Ramos (cell line): ENCODE measurements at regions not wholly inside any gene's neighbourhood (a gene's known extent, or its start where the extent isn't known, plus 50 kb on each side); places are given as distances from the start of the nearest gene placed in this dataset.

Experiments
- in situ Hi-C: fragments of 300-500 bp; cut with MboI; formaldehyde crosslinking; loops from one replicate; pipeline ENCODE4 v1.14.3; 2022; ENCODE audit warnings: low sequenced_read_pairs; ENCODE audit not compliant: unreplicated experiment

DNA sequence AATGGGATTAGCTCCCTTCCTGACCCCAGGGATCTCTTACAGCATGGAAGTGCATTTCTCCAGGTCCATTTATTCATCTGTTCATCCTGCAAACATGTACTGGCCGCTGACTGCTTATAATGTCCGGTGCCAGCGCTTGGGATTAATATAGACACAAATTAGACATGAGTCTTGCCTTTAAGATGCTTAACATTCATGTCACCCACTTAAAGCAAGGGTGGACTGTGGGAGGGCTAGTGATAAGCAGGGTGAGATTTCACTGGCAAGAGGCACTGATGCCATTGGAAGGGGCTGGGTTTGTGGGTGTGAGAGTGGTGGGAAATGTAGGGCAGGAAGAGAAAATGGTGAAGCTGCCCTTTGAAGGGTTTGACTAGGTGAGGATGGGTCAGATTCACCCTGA is 92.2 kb upstream of the MPHOSPH6 start:
- in situ Hi-C loops, result loop anchor here (10.0 to 25.0 kb wide), 2 partner anchors 203 to 375 kb away; partner anchors contain the start of gene CDH13

DNA sequence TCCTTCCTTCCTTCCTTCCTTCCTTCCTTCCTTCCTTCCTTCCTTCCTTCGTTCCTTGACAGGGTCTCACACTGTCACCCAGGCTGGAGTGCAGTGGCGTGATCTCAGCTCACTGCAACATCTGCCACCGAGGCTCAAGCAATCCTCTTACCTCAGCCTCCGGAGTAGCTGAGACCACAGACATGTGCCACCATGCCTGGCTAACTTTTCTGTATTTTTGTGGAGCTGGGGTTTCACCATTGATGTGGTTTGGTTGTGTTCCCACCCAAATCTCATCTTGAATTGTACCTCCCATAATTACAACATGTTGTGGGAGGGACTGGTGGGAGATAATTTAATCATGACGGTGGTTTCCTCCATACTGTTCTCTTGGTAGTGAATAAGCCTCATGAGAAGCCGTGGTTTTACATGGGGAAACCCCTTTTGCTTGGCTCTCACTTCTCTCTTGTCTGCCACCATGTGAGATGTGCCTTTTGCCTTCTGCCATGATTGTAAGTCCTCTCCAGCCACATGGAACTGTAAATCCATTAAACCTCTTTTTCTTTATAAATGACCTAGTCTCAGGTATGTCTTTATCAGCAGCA is 90.3 kb upstream of the MPHOSPH6 start:
- in situ Hi-C loops, result loop anchor here (10.0 to 25.0 kb wide), 2 partner anchors 204 to 377 kb away; partner anchors contain the start of gene CDH13

DNA sequence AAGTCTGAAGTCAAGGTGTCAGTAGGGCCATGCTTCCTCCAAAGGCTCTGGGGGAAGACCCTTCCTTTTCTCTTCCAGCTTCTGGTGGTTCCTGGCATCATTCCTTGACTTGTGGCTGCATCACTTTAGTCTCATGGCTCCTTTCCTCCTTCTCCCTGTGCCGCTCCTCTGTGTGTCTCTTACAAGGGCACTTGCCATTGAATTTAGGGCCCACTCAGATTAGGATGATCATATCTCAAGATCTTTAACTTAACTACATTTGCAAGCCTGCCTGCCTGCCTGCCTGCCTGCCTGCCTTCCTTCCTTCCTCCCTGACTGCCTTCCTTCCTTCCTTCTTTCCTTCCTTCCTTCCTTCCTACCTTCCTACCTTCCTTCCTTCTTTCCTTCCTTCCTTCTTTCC is 89.7 kb upstream of the MPHOSPH6 start:
- in situ Hi-C loops, result loop anchor here (10.0 to 25.0 kb wide), 2 partner anchors 205 to 378 kb away; partner anchors contain the start of gene CDH13

- in situ Hi-C loops, result loop anchor here (25.0 kb wide), 1 partner anchor 379 kb away; the partner anchor contains the start of gene CDH13
These were observed 88.0 kb upstream of the MPHOSPH6 start for GRCh38 chr16:82257990-82258389.

DNA sequence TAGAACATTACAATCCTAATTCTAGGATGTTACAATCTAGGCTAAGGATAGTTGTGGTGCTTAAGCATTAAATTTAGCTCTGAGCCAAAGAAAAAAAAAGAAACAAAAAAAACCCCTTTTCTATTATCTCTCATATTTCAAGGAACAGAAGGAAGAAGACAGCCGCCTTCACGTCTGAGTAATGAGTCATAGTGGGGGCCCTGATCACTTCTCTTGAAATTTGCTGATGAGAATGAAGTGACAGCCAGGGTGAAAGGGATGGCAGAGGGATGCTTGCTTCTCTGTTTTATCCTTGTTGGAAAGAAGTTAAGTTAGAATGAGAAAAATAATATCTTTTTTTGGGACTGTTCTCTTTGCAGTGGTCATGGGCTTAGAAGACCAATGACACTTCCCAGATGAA is 82.6 kb upstream of the MPHOSPH6 start:
- in situ Hi-C loops, result loop anchor here (25.0 kb wide), 1 partner anchor 385 kb away; the partner anchor contains the start of gene CDH13

DNA sequence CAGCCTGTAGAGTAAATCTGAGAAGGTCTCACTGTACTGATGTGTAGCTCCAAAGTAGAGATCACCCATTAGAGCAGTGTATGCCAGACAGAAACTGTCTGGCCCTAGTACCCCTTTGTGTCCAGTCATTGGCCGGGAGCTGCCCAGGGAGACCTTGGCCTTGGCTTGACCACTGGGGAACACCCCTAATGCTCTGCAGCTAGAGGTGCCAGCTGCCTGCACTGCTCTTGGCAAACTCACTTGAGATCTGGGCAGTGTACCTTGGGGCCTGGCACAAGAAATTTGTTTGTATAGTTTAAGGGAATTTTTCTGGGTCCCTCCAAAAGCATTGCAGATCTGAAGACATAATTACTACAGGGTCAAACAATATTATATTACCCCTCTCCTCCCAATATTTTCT is 78.7 kb upstream of the MPHOSPH6 start:
- in situ Hi-C loops, result no loop called here

GRCh38 chr16:82248012-82248656 is 78.1 kb upstream of the MPHOSPH6 start:
- in situ Hi-C loops, result no loop called here

GRCh38 chr16:82242201-82242600 is 72.2 kb upstream of the MPHOSPH6 start:
- in situ Hi-C loops, result no loop called here

GRCh38 chr16:82241469-82242052 is 71.5 kb upstream of the MPHOSPH6 start:
- in situ Hi-C loops, result no loop called here

DNA sequence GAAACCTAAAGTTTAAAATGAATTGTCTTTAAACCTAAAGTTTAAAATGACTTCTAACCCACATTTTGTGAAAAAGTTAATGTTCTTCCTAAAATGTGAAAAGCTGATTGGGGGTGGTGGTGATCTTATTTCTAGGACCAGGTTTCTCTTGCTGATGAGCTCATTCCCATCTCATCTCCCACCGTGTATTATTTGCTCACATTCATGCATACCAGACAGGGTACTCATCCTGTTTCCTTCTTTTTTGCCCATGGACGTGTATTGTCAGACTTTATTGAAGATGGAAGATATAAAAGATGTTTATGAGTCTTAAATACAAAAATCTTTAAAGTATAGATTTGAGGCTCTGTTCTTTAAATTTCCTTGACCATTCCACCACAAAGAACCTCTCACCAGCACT is 70.1 kb upstream of the MPHOSPH6 start:
- in situ Hi-C loops, result no loop called here

GRCh38 chr16:82236875-82237274 is 66.9 kb upstream of the MPHOSPH6 start:
- in situ Hi-C loops, result no loop called here

DNA sequence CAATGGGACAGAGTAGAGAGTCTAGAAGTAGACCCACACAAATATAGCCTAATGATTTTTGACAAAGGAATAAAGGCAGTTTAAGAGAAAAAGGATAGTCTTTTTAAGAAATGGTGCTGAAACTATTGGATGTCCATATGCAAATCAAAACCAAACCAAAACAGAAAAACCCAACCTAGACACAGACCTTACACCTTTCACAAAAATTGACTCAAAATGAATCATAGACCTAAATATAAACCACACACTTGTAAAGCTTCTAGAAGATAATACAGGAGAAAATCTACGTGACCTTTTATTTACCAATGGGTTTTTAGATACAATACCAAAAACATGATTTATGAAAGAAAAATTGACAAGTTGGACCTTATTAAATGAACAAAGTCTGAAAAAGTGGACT is 66.4 kb upstream of the MPHOSPH6 start:
- in situ Hi-C loops, result no loop called here

DNA sequence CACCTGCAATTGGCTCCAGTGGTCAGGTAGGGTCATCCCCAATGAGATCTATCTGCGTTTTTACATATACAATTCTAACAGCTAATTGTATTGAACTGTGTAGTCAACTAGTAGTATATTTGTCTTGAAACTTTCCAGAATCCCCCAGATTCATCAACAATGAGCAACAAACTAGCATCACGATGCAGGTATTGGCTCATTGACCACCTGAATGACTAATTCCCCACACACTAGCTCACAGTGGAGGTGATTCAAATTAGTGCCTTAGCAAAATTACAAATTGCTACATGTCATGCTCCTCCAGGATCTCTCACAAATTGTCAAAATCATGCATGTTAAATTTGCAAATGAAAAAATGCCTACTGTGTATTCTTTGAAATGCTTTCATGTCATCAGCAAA is 62.8 kb upstream of the MPHOSPH6 start:
- in situ Hi-C loops, result no loop called here

- in situ Hi-C loops, result no loop called here
These were observed 61.2 kb upstream of the MPHOSPH6 start for GRCh38 chr16:82231008-82231787.

GRCh38 chr16:82229800-82230619 is 60.0 kb upstream of the MPHOSPH6 start:
- in situ Hi-C loops, result no loop called here

DNA sequence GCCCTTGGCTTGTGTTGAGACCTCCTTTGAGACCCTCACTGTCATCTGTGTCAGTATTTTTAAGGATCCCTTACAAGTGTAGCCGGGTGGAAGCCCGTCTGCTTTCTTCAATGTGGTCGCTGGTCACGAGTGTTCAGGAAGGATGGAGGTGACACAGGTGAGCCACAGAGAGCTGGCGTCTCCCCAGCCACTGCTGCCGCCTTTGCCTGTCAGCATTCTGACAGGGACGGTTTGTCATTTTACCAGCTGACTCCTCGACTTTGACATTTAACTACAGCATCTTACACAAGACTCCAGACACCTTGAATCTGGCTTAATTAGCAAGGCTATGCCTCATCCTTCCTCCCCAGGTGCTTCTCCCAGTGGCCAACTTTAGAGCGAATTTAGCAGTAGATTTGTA is 56.3 kb upstream of the MPHOSPH6 start:
- in situ Hi-C loops, result no loop called here

- in situ Hi-C loops, result no loop called here
These were observed 54.8 kb upstream of the MPHOSPH6 start for GRCh38 chr16:82224821-82225220.

- in situ Hi-C loops, result no loop called here
These were observed 50.5 kb upstream of the MPHOSPH6 start for GRCh38 chr16:82220541-82220940.
